ENCODE measurements at regions not wholly inside any gene's neighbourhood (a gene's known extent, or its start where the extent isn't known, plus 50 kb on each side); places are given as distances from the start of the nearest gene placed in this dataset.

GRCh38 chr1:222010306-222010705, 268.4 kb upstream of the DUSP10 start:
- in situ Hi-C loops (cut with HindIII; ENCODE audit: low sequenced_read_pairs): no loop called here
- TF ChIP-seq CTCF (IDR thresholded peaks at IDR 0.05; ENCODE audit: low read depth, low read length): no peak
- DNase-seq (ENCODE audit: low read depth, low spot score): no peak
- H3K4me3 ChIP-seq (ENCODE audit: low read depth, low read length): no peak overlapping the region

DNA sequence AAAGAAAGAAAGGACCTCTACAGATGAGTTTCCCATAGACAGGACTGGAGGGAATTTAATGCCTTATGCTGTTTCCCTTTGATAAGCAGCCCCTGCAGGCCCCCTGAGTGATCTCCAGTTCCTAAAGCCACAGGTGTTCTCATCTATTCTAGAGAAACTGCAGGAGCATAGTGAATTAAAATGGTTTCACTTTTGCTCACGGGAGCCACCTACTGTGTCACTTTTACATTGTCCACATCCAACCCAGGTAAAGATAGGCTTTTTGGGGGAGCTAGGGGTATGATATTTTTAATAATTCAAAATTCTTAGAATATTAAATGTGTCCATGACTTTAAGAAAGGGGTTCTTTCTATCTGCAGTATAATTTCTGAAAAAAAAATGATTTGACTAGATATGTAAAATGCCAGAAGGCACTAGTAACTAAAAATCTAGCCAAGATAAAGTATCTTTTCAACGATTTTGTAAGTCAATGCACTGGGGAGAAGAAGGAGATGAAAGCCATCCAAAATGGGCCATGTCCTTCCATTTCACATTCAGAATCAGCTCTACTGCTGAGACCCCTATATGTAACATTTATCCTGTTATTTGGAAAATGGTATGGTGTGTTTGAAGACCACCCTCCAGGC, 267.3 kb upstream of the DUSP10 start:
- DNase-seq (ENCODE audit: low read depth, low spot score): peak; percentile 35
- in situ Hi-C loops (cut with HindIII; ENCODE audit: low sequenced_read_pairs): no loop called here
- peak; percentile 44 for TF ChIP-seq CTCF (IDR thresholded peaks at IDR 0.05; ENCODE audit: low read depth, low read length)
- H3K4me3 ChIP-seq (ENCODE audit: low read depth, low read length): no peak overlapping the region

DNA sequence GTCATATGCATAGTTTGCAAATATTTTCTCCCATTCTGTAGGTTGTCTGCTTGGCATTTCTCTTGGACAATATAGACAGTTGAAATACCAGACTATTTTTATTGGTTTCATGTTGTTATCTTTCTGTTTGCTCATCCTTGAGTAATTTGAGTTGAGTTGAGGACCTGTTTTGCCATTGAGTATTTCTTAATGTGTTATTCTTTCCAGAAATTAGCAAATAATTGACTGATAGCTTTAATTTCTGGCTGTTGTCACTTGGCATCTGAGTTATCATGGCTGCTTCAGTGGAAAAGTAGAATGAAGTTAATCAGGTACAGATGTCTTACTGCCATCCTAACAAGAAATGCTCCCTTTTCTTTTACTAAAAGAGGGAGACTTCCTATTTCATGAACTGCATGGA, 264.8 kb upstream of the DUSP10 start:
- TF ChIP-seq CTCF (IDR thresholded peaks at IDR 0.05; ENCODE audit: low read depth, low read length): no peak
- no peak overlapping the region for H3K4me3 ChIP-seq (ENCODE audit: low read depth, low read length)
- in situ Hi-C loops (cut with HindIII; ENCODE audit: low sequenced_read_pairs): no loop called here
- no peak for DNase-seq (ENCODE audit: low read depth, low spot score)

GRCh38 chr1:222004784-222005183, 262.9 kb upstream of the DUSP10 start:
- no peak overlapping the region for H3K4me3 ChIP-seq (ENCODE audit: low read depth, low read length)
- DNase-seq (ENCODE audit: low read depth, low spot score): no peak
- in situ Hi-C loops (cut with HindIII; ENCODE audit: low sequenced_read_pairs): no loop called here
- no peak for TF ChIP-seq CTCF (IDR thresholded peaks at IDR 0.05; ENCODE audit: low read depth, low read length)

DNA sequence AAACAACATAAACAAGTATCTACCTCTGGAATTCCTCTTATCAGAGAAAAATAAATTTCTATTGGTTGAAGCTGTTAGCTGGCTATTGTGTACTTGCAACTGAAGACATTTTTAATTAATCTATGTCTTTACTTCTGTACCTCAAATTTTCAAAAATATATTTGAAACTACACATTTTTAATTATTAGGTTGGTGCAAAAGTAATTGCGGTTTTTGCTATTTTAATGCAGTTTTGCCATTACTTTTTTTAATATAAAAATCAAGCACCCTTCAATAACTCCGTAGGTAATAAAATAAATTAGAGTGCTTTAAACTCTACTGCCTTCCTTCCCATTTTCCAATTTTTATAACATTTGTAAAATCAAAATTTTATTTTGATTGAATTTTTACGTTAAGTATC, 262.1 kb upstream of the DUSP10 start:
- in situ Hi-C loops (cut with HindIII; ENCODE audit: low sequenced_read_pairs): no loop called here
- H3K4me3 ChIP-seq (ENCODE audit: low read depth, low read length): no peak overlapping the region
- TF ChIP-seq CTCF (IDR thresholded peaks at IDR 0.05; ENCODE audit: low read depth, low read length): no peak
- no peak for DNase-seq (ENCODE audit: low read depth, low spot score)

GRCh38 chr1:222002503-222002902, 260.6 kb upstream of the DUSP10 start:
- no peak overlapping the region for H3K4me3 ChIP-seq (ENCODE audit: low read depth, low read length)
- in situ Hi-C loops (cut with HindIII; ENCODE audit: low sequenced_read_pairs): no loop called here
- no peak for TF ChIP-seq CTCF (IDR thresholded peaks at IDR 0.05; ENCODE audit: low read depth, low read length)
- DNase-seq (ENCODE audit: low read depth, low spot score): no peak

GRCh38 chr1:222000131-222000530, 258.2 kb upstream of the DUSP10 start:
- H3K4me3 ChIP-seq (ENCODE audit: low read depth, low read length): no peak overlapping the region
- DNase-seq (ENCODE audit: low read depth, low spot score): no peak
- in situ Hi-C loops (cut with HindIII; ENCODE audit: low sequenced_read_pairs): no loop called here
- TF ChIP-seq CTCF (IDR thresholded peaks at IDR 0.05; ENCODE audit: low read depth, low read length): no peak

All from astrocyte of the spinal cord (primary cell).